Upper lobe of left lung (tissue), 6 donors: ENCODE measurements at regions not wholly inside any gene's neighbourhood (a gene's known extent, or its start where the extent isn't known, plus 50 kb on each side); places are given as distances from the start of the nearest gene placed in this dataset.

ENCODE experiments used
- ATAC-seq, 2 donors: fragments of 200-7000 bp; cut with Tn5 transposase; one replicate each; pipeline ENCODE4 v1.9.1; 2022; ENCODE audit warnings: mild to moderate bottlenecking in 2 of 2, moderate library complexity in 2 of 2; ENCODE audit not compliant: low FRiP score in 2 of 2
- DNase-seq, 2 donors: peaks; one replicate each; pipeline ENCODE4 v3.0.0-alpha.2; 2019 to 2020
- H3K27ac ChIP-seq, 4 donors: fragments of 200-600 bp; sonication (generic); one replicate each; pipeline ENCODE4 v1.5.1; 2016 to 2019
- H3K27me3 ChIP-seq, 4 donors: fragments of 200-600 bp; sonication (generic); one replicate each; pipeline ENCODE4 v1.5.1; 2017 to 2019
- H3K36me3 ChIP-seq, 4 donors: fragments of 200-600 bp; sonication (generic); one replicate each; pipeline ENCODE4 v1.5.1; 2016 to 2019
- H3K4me1 ChIP-seq, 4 donors: fragments of 200-600 bp; sonication (generic); one replicate each; pipeline ENCODE4 v1.5.1; 2018 to 2019
- H3K4me3 ChIP-seq, 4 donors: fragments of 200-600 bp; sonication (generic); one replicate each; pipeline ENCODE4 v1.5.1; 2017 to 2019; ENCODE audit warnings: mild to moderate bottlenecking in 2 of 4, moderate library complexity in 1 of 4
- H3K9me3 ChIP-seq, 4 donors: fragments of 200-600 bp; sonication (generic); one replicate each; pipeline ENCODE4 v1.5.1; 2018 to 2019
- CTCF ChIP-seq, 6 experiments: fragments of 450-650 bp in 4 of 6; fragments of 200-600 bp in 2 of 6; sonication (generic) in 2 of 6; IDR thresholded peaks; one replicate each; pipeline ENCODE4 v1.5.1; 2016 to 2019; ENCODE audit warnings: antibody characterized with exemption in 6 of 6
- EP300 ChIP-seq, 4 donors: sonication (generic); formaldehyde crosslinking; IDR thresholded peaks; one replicate each; pipeline ENCODE4 v1.5.1; 2017; ENCODE audit warnings: antibody characterized with exemption in 4 of 4, control low read depth in 2 of 4
- POLR2A ChIP-seq, 4 donors: fragments of 450-650 bp; IDR thresholded peaks; one replicate each; pipeline ENCODE4 v1.5.1; 2016 to 2017; ENCODE audit warnings: antibody characterized with exemption in 4 of 4, mild to moderate bottlenecking in 2 of 4
- POLR2AphosphoS5 ChIP-seq, 2 donors: sonication (generic); formaldehyde crosslinking; IDR thresholded peaks; one replicate each; pipeline ENCODE4 v1.5.1; 2017; ENCODE audit warnings: antibody characterized with exemption in 2 of 2
- WGBS, 2 donors: methylation state at CpG; one replicate each; pipeline ENCODE4 v1.1.5; 2017 to 2018; 5-methylcytosine and 5-hydroxymethylcytosine counted together
- donor health status: DM: no; HTN: no; CAD: no; lungs with moderate emphysema.
- donor health status: DM: no; HTN: yes; CAD: no; lungs with severe emphysema.

GRCh38 chr5:129384736-129385135 lies 75.4 kb upstream of the ADAMTS19 start:
- Histone ChIP-seq H3K27ac (no peak overlapping the region), H3K4me3 (no peak overlapping the region), H3K27me3 (no peaks in the 10 kb centered on the region), H3K9me3 (no peaks in the 10 kb centered on the region), H3K36me3 (no peaks in the 10 kb centered on the region), H3K4me1 (no peaks in the 10 kb centered on the region)
- no peak for TF ChIP-seq EP300 (IDR thresholded peaks at IDR 0.05)
- TF ChIP-seq POLR2AphosphoS5 (IDR thresholded peaks at IDR 0.05), result no peak
- TF ChIP-seq POLR2A (IDR thresholded peaks at IDR 0.05), result no peak
- TF ChIP-seq CTCF (IDR thresholded peaks at IDR 0.05), result no peak
- 60 to 65% methylated on average over 1 of the region's 1 CpG for WGBS, 2 donors
- ATAC-seq (no peak), DNase-seq (no peak)

GRCh38 chr5:129387944-129388343 lies 72.2 kb upstream of the ADAMTS19 start:
- WGBS, 2 donors, result 64 to 79% methylated on average over 2 of the region's 2 CpGs
- Histone ChIP-seq H3K27me3 (no peaks in the 10 kb centered on the region), H3K4me1 (no peaks in the 10 kb centered on the region), H3K36me3 (no peaks in the 10 kb centered on the region), H3K27ac (no peak overlapping the region), H3K4me3 (no peak overlapping the region), H3K9me3 (no peaks in the 10 kb centered on the region)
- no peak for DNase-seq
- ATAC-seq, result no peak
- TF ChIP-seq POLR2A (IDR thresholded peaks at IDR 0.05) (no peak), CTCF (IDR thresholded peaks at IDR 0.05) (no peak), EP300 (IDR thresholded peaks at IDR 0.05) (no peak), POLR2AphosphoS5 (IDR thresholded peaks at IDR 0.05) (no peak)

- WGBS, 2 donors, result 59 to 62% methylated on average over 6 of the region's 6 CpGs
- Histone ChIP-seq H3K4me1 (no peaks in the 10 kb centered on the region), H3K27me3 (no peaks in the 10 kb centered on the region), H3K9me3 (no peaks in the 10 kb centered on the region), H3K36me3 (no peaks in the 10 kb centered on the region), H3K4me3 (no peak overlapping the region), H3K27ac (no peak overlapping the region)
- no peak for DNase-seq
- TF ChIP-seq EP300 (IDR thresholded peaks at IDR 0.05), result no peak
- no peak for ATAC-seq
Observed at GRCh38 chr5:129392681-129393080, 67.4 kb upstream of the ADAMTS19 start.

- Histone ChIP-seq H3K9me3 (no peaks in the 10 kb centered on the region), H3K36me3 (no peaks in the 10 kb centered on the region), H3K27ac (no peak overlapping the region), H3K4me1 (no peaks in the 10 kb centered on the region), H3K4me3 (no peak overlapping the region), H3K27me3 (no peaks in the 10 kb centered on the region)
- DNase-seq, result no peak
- no peak for TF ChIP-seq POLR2A (IDR thresholded peaks at IDR 0.05)
- no peak for TF ChIP-seq CTCF (IDR thresholded peaks at IDR 0.05)
- no peak for TF ChIP-seq EP300 (IDR thresholded peaks at IDR 0.05)
- no peak for TF ChIP-seq POLR2AphosphoS5 (IDR thresholded peaks at IDR 0.05)
- 94 to 99% methylated on average over 5 of the region's 5 CpGs for WGBS, 2 donors
- no peak for ATAC-seq
Observed at GRCh38 chr5:129395247-129395646, 64.9 kb upstream of the ADAMTS19 start.

GRCh38 chr5:129398026-129398678 lies 61.9 kb upstream of the ADAMTS19 start:
- H3K4me3 ChIP-seq, result no peak overlapping the region
- no peaks in the 10 kb centered on the region for H3K36me3 ChIP-seq
- DNase-seq (no peak), ATAC-seq (no peak)
- no peaks in the 10 kb centered on the region for H3K9me3 ChIP-seq
- H3K27ac ChIP-seq, result no peak overlapping the region
- 89 to 90% methylated on average over 1 of the region's 1 CpG for WGBS, 2 donors
- no peaks in the 10 kb centered on the region for H3K27me3 ChIP-seq
- TF ChIP-seq CTCF (IDR thresholded peaks at IDR 0.05) (no peak), POLR2AphosphoS5 (IDR thresholded peaks at IDR 0.05) (no peak), EP300 (IDR thresholded peaks at IDR 0.05) (no peak), POLR2A (IDR thresholded peaks at IDR 0.05) (no peak)
- no peaks in the 10 kb centered on the region for H3K4me1 ChIP-seq
